ENCODE measurements at regions not wholly inside any gene's neighbourhood (a gene's known extent, or its start where the extent isn't known, plus 50 kb on each side); places are given as distances from the start of the nearest gene placed in this dataset.

DNA sequence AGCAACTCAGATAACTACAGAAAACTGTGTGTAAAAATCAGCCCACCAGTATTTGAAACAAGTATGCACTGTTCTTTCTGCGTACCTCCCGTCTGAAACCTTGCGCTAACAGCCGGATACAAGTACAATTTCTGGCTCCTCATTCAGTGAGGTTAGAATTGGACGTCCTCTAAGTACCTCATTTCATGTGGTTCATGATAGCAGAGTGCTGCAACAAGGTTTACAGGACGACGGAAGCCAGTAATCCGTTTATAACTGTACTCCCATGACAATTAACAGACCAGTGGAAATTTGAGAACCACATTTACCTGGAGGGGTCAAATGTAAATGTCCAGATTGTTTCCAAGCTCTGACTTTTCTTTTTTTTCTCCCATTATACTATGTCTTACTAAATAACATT is 52.9 kb upstream of the TENM3 start:
- peak; percentile 36 for DNase-seq (ENCODE audit: low read depth)
- no peak overlapping the region for H3K4me3 ChIP-seq (ENCODE audit: low read depth, low read length)

DNA sequence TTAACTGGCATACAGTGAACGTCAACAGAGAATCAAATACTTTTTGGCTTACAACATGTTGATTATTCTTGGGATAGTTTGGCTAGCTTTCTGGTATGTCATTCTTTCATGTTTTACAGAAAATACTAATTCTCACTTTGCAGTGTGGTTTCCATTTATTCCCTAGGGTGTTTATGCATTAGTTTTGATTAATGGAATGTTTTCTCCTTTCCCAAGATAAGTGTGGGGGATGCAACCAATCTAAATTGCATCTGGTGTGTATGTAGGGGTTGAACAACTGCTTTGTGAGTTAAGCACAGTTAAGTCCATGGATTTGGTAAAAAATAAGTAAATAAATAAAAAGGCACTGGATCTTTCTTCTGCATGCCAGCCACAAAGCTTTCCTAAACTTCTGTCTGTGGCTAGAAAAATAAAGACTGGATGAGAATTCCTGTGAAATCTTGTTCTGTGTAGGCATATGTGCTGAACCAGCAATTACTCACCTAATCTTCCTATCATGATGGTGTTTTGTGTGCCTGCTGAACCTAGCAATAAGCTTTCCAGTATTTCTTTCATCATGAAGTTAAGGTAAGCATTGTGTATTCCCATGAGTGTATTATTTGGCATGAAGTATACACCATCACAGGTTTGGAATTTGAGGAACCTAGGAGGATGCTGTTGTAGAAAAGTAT is 50.6 kb upstream of the TENM3 start:
- peak; percentile 64 for DNase-seq (ENCODE audit: low read depth)
- H3K4me3 ChIP-seq (ENCODE audit: low read depth, low read length) = no peak overlapping the region

DNA sequence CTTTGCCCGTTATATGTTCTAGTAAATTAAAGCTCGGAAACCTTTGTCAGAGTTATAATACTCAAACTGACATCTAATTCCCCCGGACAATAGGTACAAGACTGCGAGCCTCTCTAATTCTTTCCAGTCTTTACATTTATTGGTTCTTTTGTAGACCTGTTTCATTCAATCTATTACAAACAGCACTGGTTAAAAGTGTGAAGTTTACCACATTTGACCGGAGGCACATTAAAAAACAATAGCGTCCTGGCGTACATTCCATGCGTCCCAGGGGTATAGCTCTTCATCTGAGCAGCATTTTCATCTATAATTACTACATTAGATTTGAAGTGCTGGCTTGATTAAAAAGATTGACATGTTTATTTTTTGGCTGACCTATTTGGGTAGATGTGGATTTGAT is 49.9 kb upstream of the TENM3 start:
- H3K4me3 ChIP-seq (ENCODE audit: low read depth, low read length) = no peak overlapping the region
- no peak for DNase-seq (ENCODE audit: low read depth)

Measured in skeletal muscle cell (primary cell).